ENCODE measurements at regions not wholly inside any gene's neighbourhood (a gene's known extent, or its start where the extent isn't known, plus 50 kb on each side); places are given as distances from the start of the nearest gene placed in this dataset.

DNA sequence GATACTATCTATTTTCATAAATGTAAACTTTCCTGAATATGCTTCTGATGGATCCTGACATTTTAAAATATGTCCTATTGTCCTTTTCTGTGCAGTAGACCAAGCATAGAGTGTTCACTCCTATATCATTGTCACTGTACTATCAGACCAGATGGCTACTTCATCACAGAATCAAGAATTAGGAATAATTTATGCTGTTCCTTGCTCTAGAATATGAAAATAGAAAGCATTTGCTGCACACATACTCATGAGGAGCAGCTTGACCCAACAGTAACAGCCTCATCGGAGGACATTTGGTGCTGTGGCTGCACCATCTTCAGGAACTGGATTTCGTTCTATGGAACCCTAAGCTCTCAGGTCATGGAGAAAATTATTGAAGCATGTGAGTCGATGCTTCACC is 468.9 kb upstream of the HNRNPA3 start:
- Histone ChIP-seq H3K4me3 (no peak overlapping the region), H3K4me1 (no peaks in the 10 kb centered on the region), H3K9me3 (no peaks in the 10 kb centered on the region), H3K36me3 (no peaks in the 10 kb centered on the region), H3K27ac (no peak overlapping the region), H3K27me3 (no peaks in the 10 kb centered on the region)
- intact Hi-C loops (cut with DNase I), result no loop called here
- no peak for ATAC-seq
- TF ChIP-seq, protein P1, sequence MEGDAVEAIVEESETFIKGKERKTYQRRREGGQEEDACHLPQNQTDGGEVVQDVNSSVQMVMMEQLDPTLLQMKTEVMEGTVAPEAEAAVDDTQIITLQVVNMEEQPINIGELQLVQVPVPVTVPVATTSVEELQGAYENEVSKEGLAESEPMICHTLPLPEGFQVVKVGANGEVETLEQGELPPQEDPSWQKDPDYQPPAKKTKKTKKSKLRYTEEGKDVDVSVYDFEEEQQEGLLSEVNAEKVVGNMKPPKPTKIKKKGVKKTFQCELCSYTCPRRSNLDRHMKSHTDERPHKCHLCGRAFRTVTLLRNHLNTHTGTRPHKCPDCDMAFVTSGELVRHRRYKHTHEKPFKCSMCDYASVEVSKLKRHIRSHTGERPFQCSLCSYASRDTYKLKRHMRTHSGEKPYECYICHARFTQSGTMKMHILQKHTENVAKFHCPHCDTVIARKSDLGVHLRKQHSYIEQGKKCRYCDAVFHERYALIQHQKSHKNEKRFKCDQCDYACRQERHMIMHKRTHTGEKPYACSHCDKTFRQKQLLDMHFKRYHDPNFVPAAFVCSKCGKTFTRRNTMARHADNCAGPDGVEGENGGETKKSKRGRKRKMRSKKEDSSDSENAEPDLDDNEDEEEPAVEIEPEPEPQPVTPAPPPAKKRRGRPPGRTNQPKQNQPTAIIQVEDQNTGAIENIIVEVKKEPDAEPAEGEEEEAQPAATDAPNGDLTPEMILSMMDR (IDR thresholded peaks at IDR 0.05), result no peak
- no peak for DNase-seq

DNA sequence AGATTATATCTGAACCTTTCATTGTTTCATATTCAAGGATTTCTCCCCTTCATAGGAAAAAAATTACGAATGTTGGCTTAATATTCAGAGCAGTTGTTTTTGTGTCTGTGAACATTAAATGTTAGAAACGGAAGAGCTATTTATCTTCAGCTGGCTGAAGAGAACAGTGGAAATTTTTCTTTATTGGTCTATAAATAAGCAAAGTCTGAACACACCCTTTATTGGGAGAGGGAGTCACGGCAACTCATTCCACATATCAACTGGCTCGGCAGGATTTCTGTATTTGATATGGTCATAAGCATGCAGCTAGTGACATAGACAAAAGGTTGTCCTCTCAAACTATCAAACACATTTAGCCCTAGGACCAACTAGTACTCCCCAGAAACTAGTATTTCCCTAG is 468.4 kb upstream of the HNRNPA3 start:
- Histone ChIP-seq H3K9me3 (no peaks in the 10 kb centered on the region), H3K4me1 (no peaks in the 10 kb centered on the region), H3K36me3 (no peaks in the 10 kb centered on the region), H3K4me3 (no peak overlapping the region), H3K27ac (no peak overlapping the region), H3K27me3 (no peaks in the 10 kb centered on the region)
- intact Hi-C loops (cut with DNase I), result no loop called here
- no peak for ATAC-seq
- TF ChIP-seq, protein P1 (IDR thresholded peaks at IDR 0.05), result no peak
- DNase-seq, result no peak

DNA sequence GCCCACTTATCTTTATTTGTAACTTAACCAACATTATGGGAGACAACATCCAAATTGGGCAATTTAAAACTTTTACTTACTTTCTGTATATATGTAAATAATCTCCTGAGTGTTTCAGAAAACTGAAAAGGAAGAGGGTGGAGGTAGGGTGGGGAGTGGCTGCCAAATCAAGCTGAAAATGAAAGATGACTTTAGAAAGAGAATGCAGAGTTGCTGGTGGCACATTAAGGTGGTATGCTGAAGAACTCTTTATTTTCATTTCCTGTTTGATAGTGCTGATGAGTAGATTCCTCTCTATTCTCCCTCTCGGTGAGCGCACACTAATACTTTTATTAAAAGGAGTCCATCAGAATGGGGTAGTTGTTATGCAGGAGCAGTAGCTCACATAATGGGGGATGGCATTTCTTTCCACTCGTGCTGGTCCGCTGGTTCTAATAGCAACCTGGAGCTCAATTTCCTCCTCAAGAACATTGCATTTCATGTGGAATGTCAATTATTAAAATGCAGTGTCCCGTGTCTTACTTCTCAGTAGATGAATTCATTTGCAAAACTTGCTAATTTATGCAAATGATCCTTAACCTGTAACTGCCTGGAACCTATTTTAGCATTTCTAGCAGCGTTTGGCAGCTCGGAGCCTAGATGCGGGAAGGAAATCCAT is 466.9 kb upstream of the HNRNPA3 start:
- Histone ChIP-seq H3K36me3 (no peaks in the 10 kb centered on the region), H3K9me3 (no peaks in the 10 kb centered on the region), H3K27ac (no peak overlapping the region), H3K4me1 (no peaks in the 10 kb centered on the region), H3K4me3 (no peak overlapping the region), H3K27me3 (no peaks in the 10 kb centered on the region)
- no peak for DNase-seq
- no peak for ATAC-seq
- TF ChIP-seq, protein P1 (IDR thresholded peaks at IDR 0.05), result no peak
- intact Hi-C loops (cut with DNase I), result no loop called here

DNA sequence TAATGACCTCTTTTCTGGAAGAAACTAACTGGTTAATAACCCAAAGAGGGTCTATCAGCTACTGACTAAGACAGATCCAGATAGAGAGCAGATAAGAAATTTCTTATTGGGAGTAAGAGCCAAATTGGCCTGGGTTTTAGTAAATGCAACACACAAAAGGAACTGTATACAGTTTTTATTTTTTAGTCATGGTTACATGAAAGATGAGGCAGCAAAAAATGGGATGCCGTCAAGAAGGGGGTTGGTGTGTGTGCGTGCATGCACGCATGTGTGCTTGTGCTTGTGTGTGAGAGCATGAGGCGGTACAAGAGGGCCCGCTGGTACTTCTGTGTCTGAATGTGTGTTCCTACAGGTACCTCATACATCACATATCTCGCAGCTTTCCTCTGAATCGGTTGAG is 466.2 kb upstream of the HNRNPA3 start:
- no peaks in the 10 kb centered on the region for H3K27me3 ChIP-seq
- H3K4me1 ChIP-seq, result no peaks in the 10 kb centered on the region
- no peak overlapping the region for H3K4me3 ChIP-seq
- TF ChIP-seq, protein P1 (IDR thresholded peaks at IDR 0.05), result no peak
- no peaks in the 10 kb centered on the region for H3K9me3 ChIP-seq
- no peak overlapping the region for H3K27ac ChIP-seq
- no peak for DNase-seq
- ATAC-seq, result no peak
- no peaks in the 10 kb centered on the region for H3K36me3 ChIP-seq
- intact Hi-C loops (cut with DNase I), result no loop called here

DNA sequence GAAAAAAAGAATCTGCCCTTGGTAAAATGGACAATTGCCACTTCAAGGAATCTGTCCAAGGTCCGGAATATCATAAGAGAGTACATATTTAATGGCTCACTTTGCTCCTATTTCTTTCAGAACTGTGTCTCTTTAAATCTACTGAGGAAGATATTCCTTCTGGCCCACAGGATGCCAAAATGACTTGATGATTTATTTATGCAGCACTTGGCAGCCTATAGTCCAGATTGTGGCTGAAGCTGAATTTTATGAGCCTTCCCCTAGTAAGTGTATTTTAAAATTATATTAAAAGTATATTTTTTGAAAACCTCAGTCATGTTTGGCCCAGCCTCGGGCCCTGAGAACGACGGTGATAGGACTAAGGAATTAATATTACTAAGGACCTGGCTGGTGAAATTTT is 465.1 kb upstream of the HNRNPA3 start:
- Histone ChIP-seq H3K27ac (no peak overlapping the region), H3K36me3 (no peaks in the 10 kb centered on the region), H3K4me1 (no peaks in the 10 kb centered on the region), H3K4me3 (no peak overlapping the region), H3K9me3 (no peaks in the 10 kb centered on the region), H3K27me3 (no peaks in the 10 kb centered on the region)
- no peak for DNase-seq
- ATAC-seq, result no peak
- TF ChIP-seq, protein P1 (IDR thresholded peaks at IDR 0.05), result no peak
- intact Hi-C loops (cut with DNase I), result no loop called here

DNA sequence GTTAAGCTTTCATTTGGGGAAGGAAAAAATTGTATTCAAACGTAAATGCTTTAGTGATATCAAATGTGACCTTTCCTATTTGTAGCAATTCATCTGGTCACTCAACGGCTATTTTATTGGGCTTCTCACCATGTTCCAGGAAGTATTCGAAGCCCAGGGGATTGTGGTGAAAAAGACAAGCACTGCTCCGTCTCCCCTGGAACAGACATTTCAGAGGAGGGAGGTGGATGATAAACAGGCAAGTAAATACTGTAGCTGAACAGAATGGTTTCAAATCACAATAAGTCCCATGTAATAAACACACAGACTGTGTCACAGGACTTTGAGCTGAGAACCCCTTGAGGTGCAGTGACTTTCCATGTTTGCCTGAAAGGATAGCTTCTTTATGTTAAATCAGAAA is 464.7 kb upstream of the HNRNPA3 start:
- DNase-seq (no peak), ATAC-seq (no peak)
- H3K9me3 ChIP-seq, result no peaks in the 10 kb centered on the region
- TF ChIP-seq, protein P1 (IDR thresholded peaks at IDR 0.05), result no peak
- no peaks in the 10 kb centered on the region for H3K36me3 ChIP-seq
- no peak overlapping the region for H3K27ac ChIP-seq
- no peaks in the 10 kb centered on the region for H3K27me3 ChIP-seq
- no peaks in the 10 kb centered on the region for H3K4me1 ChIP-seq
- intact Hi-C loops (cut with DNase I), result no loop called here
- no peak overlapping the region for H3K4me3 ChIP-seq

Measured in upper lobe of right lung (tissue), 1 donor.